ENCODE measurements at regions not wholly inside any gene's neighbourhood (a gene's known extent, or its start where the extent isn't known, plus 50 kb on each side); places are given as distances from the start of the nearest gene placed in this dataset.

DNA sequence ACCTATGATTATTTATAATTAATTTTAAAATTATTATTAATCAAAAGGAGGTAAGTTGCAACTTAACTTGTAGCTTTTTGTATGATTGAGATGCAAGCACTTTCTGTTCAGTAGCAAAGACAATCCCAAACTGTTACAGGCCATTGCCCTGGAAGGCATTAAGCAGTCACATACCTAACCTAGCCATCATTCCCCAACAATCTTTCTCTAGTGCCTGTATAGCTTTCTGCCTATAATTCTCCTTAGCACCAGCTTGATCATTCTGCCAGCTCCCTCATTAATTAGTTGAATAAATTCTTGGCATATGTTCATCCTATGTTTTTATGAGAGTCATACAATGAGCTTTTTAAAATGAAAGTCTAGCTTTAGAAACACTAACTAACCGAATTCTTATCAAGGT is 178.9 kb upstream of the TMEM106B start:
- TF ChIP-seq CTCF (conservative IDR thresholded peaks at IDR 0.05) (no peak), EZH2 (IDR thresholded peaks at IDR 0.05; ENCODE audit: low read depth) (no peak)

All from PC-9 (cell line).